GM19025 (cell line): ENCODE measurements at regions not wholly inside any gene's neighbourhood (a gene's known extent, or its start where the extent isn't known, plus 50 kb on each side); places are given as distances from the start of the nearest gene placed in this dataset.
"Not testable (repeated sequence)": the region's sequence is repeated elsewhere in the genome, so short reads cannot be mapped to it uniquely, and the experiment has no call there.

Experiments used
- ATAC-seq: cut with Tn5 transposase; IDR thresholded peaks from one replicate; pipeline ENCODE4 v1.9.1; 2021; ENCODE audit warnings: mild to moderate bottlenecking, low read depth, moderate library complexity; ENCODE audit not compliant: unreplicated experiment

- ATAC-seq, result no peak
These were observed 215.9 kb downstream of the RAB11FIP2 start for GRCh38 chr10:117830787-117831212.

- not testable (repeated sequence) for ATAC-seq
These were observed 207.9 kb downstream of the RAB11FIP2 start for GRCh38 chr10:117838500-117839498.

- ATAC-seq, result not testable (repeated sequence)
These were observed 190.3 kb downstream of the RAB11FIP2 start for GRCh38 chr10:117856426-117856825.

- no peak for ATAC-seq
These were observed 186.6 kb downstream of the RAB11FIP2 start for GRCh38 chr10:117860135-117860534.

- no peak for ATAC-seq
These were observed 185.9 kb downstream of the RAB11FIP2 start for GRCh38 chr10:117860823-117861222.

- ATAC-seq, result no peak
These were observed 185.4 kb downstream of the RAB11FIP2 start for GRCh38 chr10:117861329-117861728.

- no peak for ATAC-seq
These were observed 183.0 kb downstream of the RAB11FIP2 start for GRCh38 chr10:117863771-117864170.

- no peak for ATAC-seq
These were observed 180.8 kb downstream of the RAB11FIP2 start for GRCh38 chr10:117865945-117866344.

- ATAC-seq, result no peak
These were observed 178.6 kb downstream of the RAB11FIP2 start for GRCh38 chr10:117868151-117868550.

- ATAC-seq, result no peak
These were observed 170.9 kb downstream of the RAB11FIP2 start for GRCh38 chr10:117875793-117876192.

- ATAC-seq, result no peak
These were observed 170.5 kb downstream of the RAB11FIP2 start for GRCh38 chr10:117876210-117876609.

GRCh38 chr10:117878626-117879025 is 168.1 kb downstream of the RAB11FIP2 start:
- no peak for ATAC-seq

GRCh38 chr10:117884093-117884492 is 162.6 kb downstream of the RAB11FIP2 start:
- no peak for ATAC-seq

GRCh38 chr10:117884592-117884991 is 162.1 kb downstream of the RAB11FIP2 start:
- no peak for ATAC-seq

- no peak for ATAC-seq
These were observed 161.4 kb downstream of the RAB11FIP2 start for GRCh38 chr10:117885206-117885829.

- no peak for ATAC-seq
These were observed 160.0 kb downstream of the RAB11FIP2 start for GRCh38 chr10:117886766-117887165.

GRCh38 chr10:117889664-117890063 is 157.1 kb downstream of the RAB11FIP2 start:
- ATAC-seq, result no peak

GRCh38 chr10:117892681-117893220 is 154.0 kb downstream of the RAB11FIP2 start:
- ATAC-seq, result no peak

- no peak for ATAC-seq
These were observed 152.4 kb downstream of the RAB11FIP2 start for GRCh38 chr10:117894339-117894738.

- no peak for ATAC-seq
These were observed 150.2 kb downstream of the RAB11FIP2 start for GRCh38 chr10:117896517-117896916.

GRCh38 chr10:117899181-117899683 is 147.5 kb downstream of the RAB11FIP2 start:
- ATAC-seq, result no peak
